HG02884 (cell line): ENCODE measurements at regions not wholly inside any gene's neighbourhood (a gene's known extent, or its start where the extent isn't known, plus 50 kb on each side); places are given as distances from the start of the nearest gene placed in this dataset.

Experiments used
- ATAC-seq: cut with Tn5 transposase; IDR thresholded peaks from one replicate; pipeline ENCODE4 v1.9.1; 2021; ENCODE audit warnings: mild to moderate bottlenecking, moderate library complexity; ENCODE audit not compliant: unreplicated experiment

DNA sequence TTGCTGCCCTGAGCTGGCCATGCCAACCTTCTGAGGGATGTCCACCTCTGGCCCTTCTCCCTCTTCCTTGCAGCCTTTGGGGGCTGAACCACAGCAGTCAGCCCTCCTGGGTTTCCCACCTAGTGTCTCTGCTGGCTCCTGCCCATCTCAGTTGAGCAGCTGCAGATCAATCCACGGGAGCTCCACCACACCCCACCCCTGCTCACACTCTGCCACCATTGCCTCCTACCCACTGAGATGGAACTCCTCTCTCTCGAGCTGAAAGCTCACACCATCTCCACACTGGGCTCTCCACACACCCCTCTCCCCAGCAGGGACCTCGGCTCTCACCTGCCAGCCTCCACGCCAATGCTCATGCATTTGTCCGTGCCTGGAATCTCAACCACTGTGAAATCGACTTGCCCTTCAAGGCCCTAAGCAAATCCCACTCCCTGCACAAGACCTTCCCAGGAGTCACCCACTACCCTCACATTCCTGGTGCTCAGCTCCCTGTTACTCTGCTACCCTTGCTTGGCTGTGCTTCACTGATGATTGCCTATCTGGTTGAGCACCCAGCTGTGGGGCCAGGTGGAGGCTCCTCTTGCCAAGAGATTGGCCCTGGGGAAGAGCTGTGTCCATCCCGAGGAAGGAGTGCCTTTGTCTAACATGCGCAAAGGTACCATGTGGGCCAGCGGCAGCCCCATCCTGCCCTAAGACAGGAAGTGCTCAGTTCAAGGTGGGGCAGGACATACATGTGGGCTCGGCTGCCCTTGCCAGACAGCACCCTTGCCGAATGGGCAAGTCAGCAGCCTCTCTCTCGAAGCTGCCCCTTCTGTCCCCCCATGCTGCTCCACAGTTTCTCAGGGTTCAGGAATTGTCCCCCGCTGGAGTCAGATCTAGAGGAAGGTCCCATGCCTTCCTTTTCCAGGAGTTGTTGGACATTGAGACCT, 208.7 kb downstream of the CYP26B1 start:
- no peak for ATAC-seq

DNA sequence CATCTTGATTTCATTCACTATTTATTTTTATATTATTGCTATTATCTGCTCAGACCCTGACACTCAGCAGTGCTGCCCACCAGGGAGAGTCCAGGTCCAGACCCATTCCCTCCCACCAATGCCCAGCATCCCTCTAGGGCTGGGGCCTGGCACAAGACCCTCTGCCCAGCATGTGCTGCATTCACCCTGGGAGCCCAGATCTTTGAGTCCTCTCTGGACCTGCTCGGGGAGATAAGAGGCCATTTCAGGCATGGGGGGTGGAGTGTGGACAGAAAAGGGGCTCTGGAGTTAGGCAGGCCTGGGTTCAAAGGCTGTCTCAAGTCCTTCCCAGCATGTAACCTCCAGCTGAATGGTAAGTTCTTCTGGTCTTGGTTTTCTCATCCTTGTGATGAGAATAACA, 209.6 kb downstream of the CYP26B1 start:
- no peak for ATAC-seq

DNA sequence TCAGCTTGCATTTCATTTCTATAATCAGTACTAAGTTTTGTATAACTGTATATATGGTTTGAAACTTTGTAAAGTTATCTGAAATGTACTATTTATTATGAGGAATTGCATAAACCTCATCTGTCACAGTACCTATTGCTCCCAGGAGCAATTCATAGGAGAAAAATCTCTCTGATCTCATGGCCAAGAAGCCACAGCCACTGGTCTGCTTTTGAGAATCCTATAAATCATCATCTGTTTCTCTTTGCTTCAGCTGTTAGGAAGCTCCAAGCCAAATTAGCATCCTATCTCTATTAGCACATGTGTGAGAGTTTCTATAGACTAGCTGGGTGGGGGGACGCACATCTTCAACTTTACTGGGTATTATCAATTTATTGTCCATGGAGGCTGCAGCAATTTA, 210.3 kb downstream of the CYP26B1 start:
- no peak for ATAC-seq

DNA sequence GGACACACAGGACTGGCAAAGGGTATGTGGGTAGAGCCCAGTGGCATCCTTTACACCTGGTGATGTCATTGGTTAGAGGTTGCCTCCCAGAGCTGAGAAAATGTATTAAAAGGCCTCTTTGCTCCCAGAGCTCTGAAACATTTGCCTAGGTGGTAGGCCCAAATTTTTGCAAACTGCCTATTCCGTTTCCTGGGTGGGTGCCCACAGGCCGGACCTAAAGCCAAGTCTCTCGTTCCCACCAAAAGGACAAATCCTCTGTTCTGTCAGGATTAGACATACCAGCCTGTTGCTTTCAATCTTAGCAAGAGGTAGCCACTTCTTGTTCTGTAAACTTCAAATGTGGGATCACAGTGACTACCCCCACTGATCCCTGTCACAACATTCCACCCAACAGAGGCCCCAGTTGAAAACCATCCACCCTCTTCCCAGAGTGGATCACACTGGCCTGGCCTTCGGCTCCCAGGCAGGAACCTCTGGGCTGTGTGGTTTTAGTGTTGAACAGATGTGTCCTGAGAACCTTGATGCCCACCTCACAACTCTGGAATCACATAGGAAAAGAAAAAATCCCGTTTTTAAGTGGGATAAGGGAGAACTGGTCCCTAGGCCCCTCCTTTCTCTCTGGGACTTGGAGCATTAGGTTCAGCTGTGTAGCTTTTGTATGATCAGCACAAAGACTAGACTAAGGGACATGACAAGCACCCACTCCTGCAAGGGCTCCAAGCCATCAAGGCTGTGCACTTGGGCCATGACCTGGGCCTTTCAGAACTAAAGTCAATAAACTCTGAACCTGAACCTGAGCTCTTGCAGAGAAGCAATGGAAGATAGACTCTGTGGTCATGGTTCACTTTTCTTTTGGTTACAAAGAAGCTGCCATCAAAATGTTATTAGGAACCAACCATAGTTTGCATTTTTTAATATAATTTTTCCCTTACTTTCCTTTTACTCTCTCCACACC, 211.3 kb downstream of the CYP26B1 start:
- no peak for ATAC-seq

DNA sequence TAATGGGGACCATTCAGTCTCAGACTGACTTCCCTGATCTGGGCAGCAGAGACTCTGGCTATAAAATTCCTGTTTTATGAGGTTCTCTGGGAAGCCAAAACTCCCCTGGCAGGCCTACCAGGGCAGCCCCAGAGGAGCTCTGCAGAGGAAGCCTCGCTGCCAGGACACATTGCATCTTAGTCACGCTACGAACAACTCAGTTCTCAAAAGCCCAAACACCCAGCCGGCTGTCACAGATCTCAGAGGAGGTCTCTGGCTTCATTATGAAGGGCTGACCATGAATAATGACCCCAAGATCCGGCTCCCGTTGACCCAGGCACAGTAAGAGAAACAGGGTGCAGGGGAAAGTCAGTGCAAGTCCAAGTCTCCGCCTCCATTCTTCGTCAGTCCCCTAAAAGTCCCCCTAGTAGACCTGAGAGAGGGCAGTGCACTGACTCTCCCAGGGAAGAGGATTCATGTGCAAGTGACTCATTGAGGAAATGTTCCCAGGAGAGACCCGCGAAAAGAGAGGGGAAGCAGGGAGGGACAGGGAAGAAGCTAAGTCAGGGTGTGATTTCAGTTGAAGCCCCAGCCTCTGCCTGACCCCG, 212.3 kb downstream of the CYP26B1 start:
- ATAC-seq, result no peak

DNA sequence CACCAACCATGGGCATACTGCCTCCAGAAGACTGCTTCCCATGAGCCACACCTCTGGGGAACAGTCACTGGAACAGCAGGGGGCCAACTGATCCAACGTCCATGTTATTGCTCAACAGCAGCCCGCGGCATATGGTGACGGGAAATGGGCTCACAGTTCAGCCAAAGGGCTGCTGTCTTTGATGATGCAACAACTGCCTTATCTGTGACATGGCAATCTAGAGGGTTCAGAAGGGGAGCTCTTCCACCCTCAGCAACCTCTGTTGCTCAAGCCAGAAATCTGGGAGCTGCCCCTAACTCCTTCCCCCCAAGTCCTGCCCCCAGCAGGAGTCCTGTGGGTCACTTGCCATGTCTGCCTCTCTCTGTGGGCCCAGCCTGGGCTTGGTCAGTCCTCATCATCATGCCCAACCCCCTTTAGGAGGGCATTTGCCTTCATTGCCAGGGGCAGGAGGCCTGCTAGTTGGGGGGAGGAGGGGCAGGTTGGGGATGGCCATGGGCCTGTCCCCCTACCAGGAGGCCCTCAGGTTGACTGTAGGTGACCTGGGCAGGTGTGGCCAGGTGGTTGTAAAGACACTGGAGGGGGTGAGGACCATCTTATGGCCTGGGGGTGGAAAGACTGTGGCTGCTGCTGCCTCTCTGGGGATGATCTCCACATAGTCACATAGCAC, 212.9 kb downstream of the CYP26B1 start:
- no peak for ATAC-seq

DNA sequence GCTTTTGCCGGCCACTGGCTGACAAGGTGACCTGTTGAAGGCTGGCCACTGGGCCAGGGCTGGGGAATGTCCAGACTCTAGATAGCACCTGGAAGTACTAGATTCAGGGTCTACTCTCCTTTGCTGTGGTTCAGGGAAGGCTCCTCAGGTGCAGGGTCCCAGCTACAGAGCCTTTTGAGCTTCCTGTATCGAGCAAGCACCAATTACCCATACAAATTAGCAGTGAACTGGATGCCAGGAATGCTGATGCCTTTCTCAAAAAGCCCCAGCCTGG, 213.4 kb downstream of the CYP26B1 start:
- no peak for ATAC-seq

DNA sequence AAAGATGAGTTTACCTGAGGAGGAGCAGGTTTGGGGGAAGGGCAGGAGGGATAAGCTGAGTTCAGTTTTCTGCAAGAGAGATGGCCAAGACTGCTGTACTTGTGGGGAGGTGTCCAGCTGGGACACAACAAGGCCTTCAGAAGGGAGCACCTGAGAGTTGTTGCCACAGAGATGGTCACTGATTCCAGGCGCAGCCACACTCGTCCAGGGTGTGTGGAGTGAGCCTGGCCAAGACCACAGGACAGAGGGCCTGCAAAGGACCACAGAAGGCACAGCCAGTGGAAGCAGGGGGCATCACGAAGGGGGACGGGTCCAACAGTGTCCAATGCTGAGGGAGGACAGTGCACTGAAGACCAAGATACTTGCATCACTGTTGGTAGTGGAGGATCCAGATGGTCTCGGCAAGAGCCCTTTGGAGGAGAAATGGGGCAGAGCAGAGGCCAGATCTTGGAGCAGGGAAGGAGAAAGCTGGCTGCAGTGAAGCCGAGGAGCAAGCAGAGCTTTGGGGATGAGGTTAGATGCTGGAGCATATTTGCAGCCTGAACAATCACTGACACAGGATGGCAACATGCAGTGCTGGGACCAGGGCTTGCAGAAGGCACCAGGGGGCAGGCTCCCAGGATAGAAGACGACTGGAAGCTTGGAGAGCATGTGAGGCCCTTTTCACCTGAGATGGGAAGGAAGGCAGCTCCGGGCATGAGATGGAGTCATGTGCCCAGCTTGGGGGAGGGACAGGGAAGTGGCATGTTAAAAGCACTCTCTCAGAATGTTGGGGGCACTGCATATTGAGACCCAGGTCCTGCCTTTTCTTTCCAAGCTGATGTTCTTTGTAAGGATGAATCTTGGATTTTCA, 214.0 kb downstream of the CYP26B1 start:
- ATAC-seq, result no peak

DNA sequence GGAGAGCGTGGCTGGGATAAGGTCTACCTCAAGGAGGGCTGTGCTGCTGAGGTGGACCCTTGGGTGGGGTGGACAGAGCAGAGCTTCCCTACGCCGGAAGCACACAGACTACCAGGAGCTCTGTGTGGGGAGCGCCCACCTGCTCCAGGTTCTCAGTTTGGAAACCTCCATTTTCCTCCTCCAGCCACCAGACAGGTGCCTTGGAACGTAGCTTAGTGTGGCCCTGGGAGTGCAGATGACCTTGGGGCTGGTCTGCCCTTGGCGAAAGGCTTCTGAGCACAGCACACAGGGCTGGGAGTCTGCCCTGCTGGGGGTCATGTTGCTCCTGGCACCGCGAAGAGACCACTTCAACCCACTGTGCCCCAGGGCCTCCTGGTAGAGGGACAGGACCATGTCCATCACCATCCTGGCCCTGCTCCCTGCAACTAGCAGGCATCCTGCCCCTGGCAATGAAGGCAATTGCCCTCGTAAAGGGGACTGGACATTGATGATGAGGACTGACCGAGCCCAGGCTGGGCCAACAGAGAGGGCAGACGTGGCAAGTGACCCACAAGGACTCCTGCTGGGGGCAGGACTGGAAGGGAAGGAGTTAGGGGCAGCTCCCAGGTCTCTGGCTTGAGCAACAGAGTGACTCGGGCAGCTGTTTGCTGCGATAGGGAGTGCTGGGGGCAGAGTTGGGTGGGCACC, 214.7 kb downstream of the CYP26B1 start:
- ATAC-seq, result no peak

DNA sequence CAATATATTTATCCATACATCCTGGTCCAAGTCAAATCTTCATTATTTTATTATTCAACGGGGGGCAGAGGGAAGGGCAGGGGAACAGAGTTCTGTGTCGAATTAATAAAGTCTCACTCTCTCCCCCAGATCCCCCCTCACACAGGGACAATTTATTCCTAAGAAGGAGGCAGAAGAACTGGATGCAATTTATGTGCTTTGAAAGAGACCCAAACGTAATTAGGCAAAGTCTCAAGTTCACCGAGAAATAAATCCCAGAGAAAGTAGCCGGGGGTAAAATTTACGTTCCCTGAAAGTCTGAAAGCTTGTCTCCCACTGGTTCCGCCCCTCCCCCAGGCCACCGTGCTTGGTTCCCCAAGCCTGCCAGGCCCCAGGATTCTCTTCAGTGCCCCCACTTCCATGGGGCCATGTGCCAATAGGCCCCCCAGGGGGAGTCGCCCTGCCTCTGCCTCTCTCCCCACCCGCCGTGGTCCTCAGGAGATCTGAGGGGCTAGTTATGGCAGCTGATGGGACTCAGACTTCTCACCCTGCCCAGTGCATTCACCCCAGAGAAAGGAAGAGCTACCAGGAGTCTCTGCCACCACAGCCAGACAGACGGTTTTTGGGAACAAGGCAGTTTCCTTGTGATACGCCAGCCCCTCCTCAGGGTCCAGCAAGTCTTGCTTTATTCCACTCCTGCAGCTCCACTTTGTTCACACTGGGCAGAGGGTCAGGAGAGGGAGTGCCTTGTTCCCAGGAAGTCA, 215.5 kb downstream of the CYP26B1 start:
- ATAC-seq, result no peak

DNA sequence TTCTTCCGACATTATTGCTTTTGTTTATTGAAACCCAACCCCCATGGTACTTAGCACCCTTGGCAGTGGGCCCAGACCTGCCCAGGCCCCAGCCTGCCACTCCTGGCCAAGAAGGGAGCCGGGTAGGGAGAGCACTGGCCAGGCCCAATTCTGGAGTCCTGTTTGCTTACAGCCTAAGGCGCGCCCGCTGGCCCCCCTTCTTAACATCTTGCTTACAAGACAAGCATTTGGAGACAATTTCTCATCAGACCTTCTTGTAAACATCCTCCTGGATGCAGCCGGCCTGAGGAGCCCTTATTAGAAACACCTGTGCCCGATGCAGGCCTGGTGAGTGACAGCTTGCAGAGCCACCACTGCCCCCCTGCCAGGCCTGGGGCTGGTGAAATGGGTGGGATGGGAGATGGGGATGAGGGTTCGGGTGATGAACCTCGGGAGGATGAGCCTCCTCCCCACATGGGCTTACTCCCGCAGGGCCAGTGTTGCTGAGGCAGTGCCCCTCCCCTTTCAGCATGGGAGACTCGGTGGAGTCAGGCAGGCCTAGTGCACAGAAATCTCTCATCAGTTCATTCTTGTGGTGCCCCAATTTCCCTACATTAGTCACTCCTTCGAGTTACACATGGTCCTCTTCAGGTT, 217.5 kb downstream of the CYP26B1 start:
- ATAC-seq, result no peak

DNA sequence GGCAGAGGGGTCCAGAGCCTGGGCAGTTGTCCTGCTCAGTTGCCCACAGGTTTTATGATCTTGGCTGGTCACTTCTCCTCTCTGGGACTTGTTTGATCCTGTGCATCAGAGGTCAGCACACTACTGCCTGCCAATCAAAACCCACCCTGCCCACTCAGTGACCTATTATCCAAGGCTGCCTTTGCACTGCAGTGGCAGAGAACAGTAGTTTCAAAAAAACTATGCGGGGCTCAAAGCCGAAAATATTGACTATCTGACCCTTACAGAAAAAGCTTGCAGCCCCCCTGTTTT, 218.2 kb downstream of the CYP26B1 start:
- no peak for ATAC-seq

DNA sequence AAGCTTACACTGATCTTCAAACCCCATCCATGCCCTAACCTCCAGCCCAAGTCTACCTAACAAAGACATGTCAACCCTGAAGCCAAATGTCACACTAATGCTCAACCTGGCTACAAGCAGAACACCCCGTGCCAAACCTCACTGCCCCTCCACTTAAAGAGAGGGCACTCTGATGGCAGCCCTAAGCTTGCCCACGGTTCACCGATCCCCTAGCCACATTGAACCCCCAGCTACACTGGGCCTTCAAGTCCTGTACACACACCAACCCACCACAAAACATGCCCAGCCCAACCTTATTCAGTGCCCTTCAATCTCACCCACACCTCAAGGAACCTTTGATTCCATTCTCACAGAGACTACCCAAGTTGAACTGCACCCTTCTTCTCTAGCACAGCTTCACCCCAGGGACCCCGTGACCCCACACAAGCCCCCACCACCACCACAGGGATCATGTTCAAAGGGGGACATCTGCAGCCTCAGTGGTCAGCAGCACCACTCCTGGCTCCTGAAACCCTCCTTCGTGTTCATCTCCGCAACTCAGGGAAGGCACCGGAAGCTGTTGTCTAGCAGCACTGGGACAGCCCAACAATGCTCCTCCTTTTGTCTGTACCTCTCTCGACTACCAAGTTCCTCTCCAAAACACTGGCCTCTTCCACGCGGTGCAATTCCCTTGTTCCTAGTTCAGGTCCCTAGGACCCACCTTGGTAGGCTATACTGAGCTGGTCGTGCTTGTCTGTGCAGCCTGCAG, 218.8 kb downstream of the CYP26B1 start:
- ATAC-seq, result no peak

DNA sequence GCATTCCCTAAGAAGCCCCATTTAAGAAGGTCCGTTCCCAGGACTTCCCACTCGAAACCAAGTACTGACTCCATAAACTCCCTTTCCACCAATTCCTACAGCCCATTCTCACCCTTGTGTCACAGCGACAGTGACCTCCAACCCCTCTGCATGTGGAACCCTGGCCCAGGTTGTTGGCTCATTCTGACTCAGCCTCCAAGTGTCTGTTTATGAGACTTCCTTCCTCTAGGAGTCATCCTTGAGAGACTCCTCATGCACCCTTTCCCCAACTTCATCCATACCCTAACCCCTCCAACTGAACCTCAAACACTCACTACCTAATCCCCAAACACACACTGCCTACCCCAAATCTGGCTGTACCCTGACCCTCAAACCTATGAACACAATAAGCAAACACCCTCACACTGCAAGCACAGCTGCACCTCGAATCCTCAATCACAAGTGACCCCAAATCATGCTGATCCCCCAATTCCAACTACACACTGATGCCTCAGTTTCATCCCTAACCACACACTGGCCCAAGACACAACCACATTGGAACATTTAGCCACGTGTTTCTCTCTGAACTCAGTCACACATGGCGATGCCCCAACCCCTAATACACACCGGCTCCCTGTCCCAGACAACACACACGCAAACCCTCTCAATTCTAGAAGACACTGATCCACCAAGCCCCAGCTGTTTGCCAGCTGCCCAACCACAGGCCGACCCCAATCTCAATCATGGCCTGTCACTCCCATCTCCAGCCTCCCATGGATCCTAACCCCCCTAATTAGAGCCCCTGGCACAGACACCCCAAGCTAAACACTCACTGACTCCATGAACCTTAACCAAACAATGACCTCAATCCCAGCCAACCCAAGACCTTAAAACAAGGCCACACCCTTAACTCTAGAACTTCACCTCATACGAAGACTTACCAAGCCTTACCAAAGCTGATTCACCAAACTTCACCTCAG, 219.6 kb downstream of the CYP26B1 start:
- no peak for ATAC-seq

DNA sequence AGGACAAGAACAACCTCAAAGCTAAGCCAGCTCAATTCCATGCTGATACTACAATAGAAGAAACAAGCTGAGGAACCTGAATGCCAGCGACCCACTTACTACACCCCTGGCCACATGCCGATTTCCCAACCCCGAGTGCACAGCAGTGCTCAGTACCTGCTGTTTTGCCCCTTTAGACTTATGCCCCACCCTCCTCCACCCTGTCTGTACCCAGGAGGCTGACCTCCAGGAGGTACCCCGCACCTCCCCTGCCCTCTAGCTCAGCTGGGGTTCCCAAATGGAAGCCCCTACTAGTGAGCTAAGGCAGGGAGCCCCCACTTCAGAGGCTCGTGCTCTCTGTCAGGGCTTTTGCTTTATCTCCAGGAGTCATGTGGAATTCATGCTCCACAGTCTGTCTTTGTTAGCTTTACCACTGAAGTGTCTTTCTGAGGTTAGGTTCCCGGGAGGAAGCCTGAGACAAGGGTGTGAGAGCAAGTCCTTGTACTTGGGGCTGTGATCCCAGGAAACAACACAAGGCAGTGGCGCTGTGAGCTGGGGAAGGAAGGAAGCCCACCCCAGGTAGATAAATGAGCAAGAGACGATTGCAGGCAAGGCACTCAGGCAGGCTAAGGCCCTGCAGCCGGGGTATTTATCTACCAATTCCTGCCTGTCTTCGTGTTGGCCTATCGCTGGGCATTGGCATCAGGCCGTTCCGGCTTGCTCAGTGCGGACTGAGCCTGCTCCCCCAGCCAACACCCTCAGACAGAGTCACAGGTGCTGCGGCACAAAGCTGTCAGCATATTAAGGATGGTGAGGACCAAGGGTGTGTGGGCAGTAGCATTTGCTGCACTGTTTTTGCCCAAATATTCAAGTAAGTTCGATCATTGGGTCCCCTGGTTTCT, 220.5 kb downstream of the CYP26B1 start:
- ATAC-seq, result no peak

DNA sequence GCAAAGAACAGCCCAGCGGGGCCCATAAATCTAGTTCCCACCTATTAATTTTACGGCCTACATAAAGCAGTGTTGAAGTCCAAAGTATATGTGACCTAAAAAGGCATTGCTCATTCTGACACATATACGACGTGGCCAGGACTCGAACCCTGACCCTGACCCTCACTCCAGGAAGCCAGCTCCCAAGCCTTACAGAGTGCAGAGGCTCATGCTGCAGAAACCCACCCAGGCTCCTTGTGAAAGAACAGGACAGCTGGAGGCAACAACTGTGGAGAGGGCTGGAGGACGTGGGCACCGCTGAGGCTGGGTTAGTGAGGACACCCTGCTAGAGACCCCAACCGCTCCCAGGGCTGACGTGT, 221.6 kb downstream of the CYP26B1 start:
- no peak for ATAC-seq
